Thyroid gland (tissue), 4 donors: ENCODE measurements at regions not wholly inside any gene's neighbourhood (a gene's known extent, or its start where the extent isn't known, plus 50 kb on each side); places are given as distances from the start of the nearest gene placed in this dataset.

Experiments used
- POLR2A ChIP-seq, 2 donors: fragments of 450-650 bp; IDR thresholded peaks; one replicate each; pipeline ENCODE4 v1.6.1; 2017; ENCODE audit warnings: antibody characterized with exemption in 2 of 2, mild to moderate bottlenecking in 2 of 2, moderate library complexity in 1 of 2
- TF ChIP-seq, protein P1 (sequence below), 6 experiments: fragments of 200-600 bp in 3 of 6; fragments of 450-650 bp in 3 of 6; sonication (generic) in 3 of 6; IDR thresholded peaks; one replicate each; pipeline ENCODE4 v1.5.1; 2016 to 2019; ENCODE audit warnings: antibody characterized with exemption in 6 of 6, mild to moderate bottlenecking in 2 of 6, inconsistent platforms in 1 of 6, moderate library complexity in 1 of 6

GRCh38 chr18:24843123-24843522 lies 382.7 kb downstream of the HRH4 start:
- TF ChIP-seq, protein P1, sequence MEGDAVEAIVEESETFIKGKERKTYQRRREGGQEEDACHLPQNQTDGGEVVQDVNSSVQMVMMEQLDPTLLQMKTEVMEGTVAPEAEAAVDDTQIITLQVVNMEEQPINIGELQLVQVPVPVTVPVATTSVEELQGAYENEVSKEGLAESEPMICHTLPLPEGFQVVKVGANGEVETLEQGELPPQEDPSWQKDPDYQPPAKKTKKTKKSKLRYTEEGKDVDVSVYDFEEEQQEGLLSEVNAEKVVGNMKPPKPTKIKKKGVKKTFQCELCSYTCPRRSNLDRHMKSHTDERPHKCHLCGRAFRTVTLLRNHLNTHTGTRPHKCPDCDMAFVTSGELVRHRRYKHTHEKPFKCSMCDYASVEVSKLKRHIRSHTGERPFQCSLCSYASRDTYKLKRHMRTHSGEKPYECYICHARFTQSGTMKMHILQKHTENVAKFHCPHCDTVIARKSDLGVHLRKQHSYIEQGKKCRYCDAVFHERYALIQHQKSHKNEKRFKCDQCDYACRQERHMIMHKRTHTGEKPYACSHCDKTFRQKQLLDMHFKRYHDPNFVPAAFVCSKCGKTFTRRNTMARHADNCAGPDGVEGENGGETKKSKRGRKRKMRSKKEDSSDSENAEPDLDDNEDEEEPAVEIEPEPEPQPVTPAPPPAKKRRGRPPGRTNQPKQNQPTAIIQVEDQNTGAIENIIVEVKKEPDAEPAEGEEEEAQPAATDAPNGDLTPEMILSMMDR (IDR thresholded peaks at IDR 0.05) = no peak
- TF ChIP-seq POLR2A (IDR thresholded peaks at IDR 0.05) = no peak
